GM12878 (cell line): ENCODE measurements at regions not wholly inside any gene's neighbourhood (a gene's known extent, or its start where the extent isn't known, plus 50 kb on each side); places are given as distances from the start of the nearest gene placed in this dataset.

Experiments
- EP300 ChIP-seq, 2 experiments: fragments of 150-350 bp in 1 of 2; IDR thresholded peaks; 2 replicates each; pipeline ENCODE4 v1.6.1; 2011 to 2012; ENCODE audit warnings: low read depth in 2 of 2, low read length in 2 of 2, borderline replicate concordance in 1 of 2, improper control_type of control experiment in 1 of 2, inconsistent platforms in 1 of 2; ENCODE audit not compliant: control insufficient read depth in 1 of 2
- IRF4 ChIP-seq: IDR thresholded peaks from 2 replicates; pipeline ENCODE4 v1.6.1; 2011; ENCODE audit warnings: low read depth, low read length
- POLR2A ChIP-seq: IDR thresholded peaks from 2 replicates; pipeline ENCODE4 v1.6.1; 2011; ENCODE audit warnings: low read depth, mild to moderate bottlenecking, low read length
- POLR2AphosphoS5 ChIP-seq: IDR thresholded peaks from 2 replicates; pipeline ENCODE4 v1.6.1; 2011; ENCODE audit warnings: mild to moderate bottlenecking, low read length, inconsistent platforms
- SMC3 ChIP-seq: IDR thresholded peaks from 2 replicates; pipeline ENCODE4 v1.6.1; 2011; ENCODE audit warnings: low read length, improper control_type of control experiment, borderline replicate concordance
- SP1 ChIP-seq: IDR thresholded peaks from one replicate; pipeline ENCODE4 v1.6.1; 2011; ENCODE audit warnings: low read depth, low read length
- TF ChIP-seq, protein P1 (sequence below): IDR thresholded peaks from 2 replicates; pipeline ENCODE4 v1.6.1; 2012; ENCODE audit warnings: low read depth, low read length, improper control_type of control experiment
- TF ChIP-seq, protein P2 (sequence below): IDR thresholded peaks from 2 replicates; pipeline ENCODE4 v1.6.1; 2012; ENCODE audit warnings: mild to moderate bottlenecking, low read depth, low read length
- TF ChIP-seq, protein P3 (sequence below), 3 experiments: IDR thresholded peaks in 2 of 3; conservative IDR thresholded peaks in 1 of 3; 2 replicates each; pipeline ENCODE4 v1.5.1; 2011; ENCODE audit warnings: low read depth in 3 of 3, low read length in 3 of 3, mild to moderate bottlenecking in 3 of 3, control low read depth in 2 of 3, moderate library complexity in 2 of 3, inconsistent platforms in 1 of 3, mixed read lengths in 1 of 3; ENCODE audit not compliant: control insufficient read depth in 2 of 3, insufficient read depth in 1 of 3; ENCODE audit errors: extremely low read depth in 1 of 3
- TF ChIP-seq, protein P4 (sequence below): fragments of 450-650 bp; IDR thresholded peaks from 2 replicates; pipeline ENCODE4 v1.6.1; 2017; ENCODE audit warnings: low read depth, mild to moderate bottlenecking, moderate library complexity
- TF ChIP-seq, protein P5 (sequence below): IDR thresholded peaks from 2 replicates; pipeline ENCODE4 v1.6.1; 2011; ENCODE audit warnings: borderline replicate concordance, low read depth, mild to moderate bottlenecking, moderate library complexity, low read length; ENCODE audit not compliant: insufficient read depth, poor library complexity, severe bottlenecking
- TF ChIP-seq, protein P6 (sequence below): fragments of 450-650 bp; formaldehyde crosslinking; IDR thresholded peaks from 2 replicates; pipeline ENCODE4 v1.4.0; 2022; ENCODE audit warnings: mild to moderate bottlenecking, moderate library complexity

DNA sequence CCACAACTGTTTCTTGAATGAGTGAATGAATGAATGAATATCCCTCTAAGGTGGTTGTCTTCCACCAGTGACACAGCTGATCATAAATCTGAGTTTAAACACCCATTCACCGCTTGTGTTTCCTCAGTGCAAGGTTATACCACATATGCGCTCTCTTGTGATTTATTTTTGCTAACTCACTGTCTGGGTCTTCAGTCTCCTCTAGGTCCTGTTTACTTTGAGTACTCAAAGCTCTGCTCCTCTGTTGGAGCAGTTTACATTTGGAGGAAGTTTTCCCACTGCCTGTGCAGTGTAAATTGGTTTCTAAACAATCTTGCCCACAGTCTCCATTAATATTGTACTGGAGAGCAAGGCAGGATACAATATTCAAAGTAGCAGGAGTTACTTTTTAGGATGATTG, 212.6 kb upstream of the JADE1 start:
- no peak for TF ChIP-seq EP300 (IDR thresholded peaks at IDR 0.05; ENCODE audit: borderline replicate concordance in 1 of 2, control insufficient read depth in 1 of 2, low read depth in 2 of 2, low read length in 2 of 2)
- TF ChIP-seq, protein P1, sequence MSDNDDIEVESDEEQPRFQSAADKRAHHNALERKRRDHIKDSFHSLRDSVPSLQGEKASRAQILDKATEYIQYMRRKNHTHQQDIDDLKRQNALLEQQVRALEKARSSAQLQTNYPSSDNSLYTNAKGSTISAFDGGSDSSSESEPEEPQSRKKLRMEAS: no peak
- no peak for TF ChIP-seq POLR2A
- TF ChIP-seq, protein P2, sequence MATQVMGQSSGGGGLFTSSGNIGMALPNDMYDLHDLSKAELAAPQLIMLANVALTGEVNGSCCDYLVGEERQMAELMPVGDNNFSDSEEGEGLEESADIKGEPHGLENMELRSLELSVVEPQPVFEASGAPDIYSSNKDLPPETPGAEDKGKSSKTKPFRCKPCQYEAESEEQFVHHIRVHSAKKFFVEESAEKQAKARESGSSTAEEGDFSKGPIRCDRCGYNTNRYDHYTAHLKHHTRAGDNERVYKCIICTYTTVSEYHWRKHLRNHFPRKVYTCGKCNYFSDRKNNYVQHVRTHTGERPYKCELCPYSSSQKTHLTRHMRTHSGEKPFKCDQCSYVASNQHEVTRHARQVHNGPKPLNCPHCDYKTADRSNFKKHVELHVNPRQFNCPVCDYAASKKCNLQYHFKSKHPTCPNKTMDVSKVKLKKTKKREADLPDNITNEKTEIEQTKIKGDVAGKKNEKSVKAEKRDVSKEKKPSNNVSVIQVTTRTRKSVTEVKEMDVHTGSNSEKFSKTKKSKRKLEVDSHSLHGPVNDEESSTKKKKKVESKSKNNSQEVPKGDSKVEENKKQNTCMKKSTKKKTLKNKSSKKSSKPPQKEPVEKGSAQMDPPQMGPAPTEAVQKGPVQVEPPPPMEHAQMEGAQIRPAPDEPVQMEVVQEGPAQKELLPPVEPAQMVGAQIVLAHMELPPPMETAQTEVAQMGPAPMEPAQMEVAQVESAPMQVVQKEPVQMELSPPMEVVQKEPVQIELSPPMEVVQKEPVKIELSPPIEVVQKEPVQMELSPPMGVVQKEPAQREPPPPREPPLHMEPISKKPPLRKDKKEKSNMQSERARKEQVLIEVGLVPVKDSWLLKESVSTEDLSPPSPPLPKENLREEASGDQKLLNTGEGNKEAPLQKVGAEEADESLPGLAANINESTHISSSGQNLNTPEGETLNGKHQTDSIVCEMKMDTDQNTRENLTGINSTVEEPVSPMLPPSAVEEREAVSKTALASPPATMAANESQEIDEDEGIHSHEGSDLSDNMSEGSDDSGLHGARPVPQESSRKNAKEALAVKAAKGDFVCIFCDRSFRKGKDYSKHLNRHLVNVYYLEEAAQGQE: no peak
- TF ChIP-seq, protein P3, sequence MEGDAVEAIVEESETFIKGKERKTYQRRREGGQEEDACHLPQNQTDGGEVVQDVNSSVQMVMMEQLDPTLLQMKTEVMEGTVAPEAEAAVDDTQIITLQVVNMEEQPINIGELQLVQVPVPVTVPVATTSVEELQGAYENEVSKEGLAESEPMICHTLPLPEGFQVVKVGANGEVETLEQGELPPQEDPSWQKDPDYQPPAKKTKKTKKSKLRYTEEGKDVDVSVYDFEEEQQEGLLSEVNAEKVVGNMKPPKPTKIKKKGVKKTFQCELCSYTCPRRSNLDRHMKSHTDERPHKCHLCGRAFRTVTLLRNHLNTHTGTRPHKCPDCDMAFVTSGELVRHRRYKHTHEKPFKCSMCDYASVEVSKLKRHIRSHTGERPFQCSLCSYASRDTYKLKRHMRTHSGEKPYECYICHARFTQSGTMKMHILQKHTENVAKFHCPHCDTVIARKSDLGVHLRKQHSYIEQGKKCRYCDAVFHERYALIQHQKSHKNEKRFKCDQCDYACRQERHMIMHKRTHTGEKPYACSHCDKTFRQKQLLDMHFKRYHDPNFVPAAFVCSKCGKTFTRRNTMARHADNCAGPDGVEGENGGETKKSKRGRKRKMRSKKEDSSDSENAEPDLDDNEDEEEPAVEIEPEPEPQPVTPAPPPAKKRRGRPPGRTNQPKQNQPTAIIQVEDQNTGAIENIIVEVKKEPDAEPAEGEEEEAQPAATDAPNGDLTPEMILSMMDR (IDR thresholded peaks at IDR 0.05 in 2 of 3, conservative IDR thresholded peaks at IDR 0.05 in 1 of 3; ENCODE audit: control insufficient read depth in 2 of 3, extremely low read depth in 1 of 3, insufficient read depth in 1 of 3, low read depth in 3 of 3, low read length in 3 of 3): no peak
- no peak for TF ChIP-seq SP1
- no peak for TF ChIP-seq POLR2AphosphoS5
- TF ChIP-seq IRF4: no peak
- TF ChIP-seq SMC3: no peak
- TF ChIP-seq, protein P4, sequence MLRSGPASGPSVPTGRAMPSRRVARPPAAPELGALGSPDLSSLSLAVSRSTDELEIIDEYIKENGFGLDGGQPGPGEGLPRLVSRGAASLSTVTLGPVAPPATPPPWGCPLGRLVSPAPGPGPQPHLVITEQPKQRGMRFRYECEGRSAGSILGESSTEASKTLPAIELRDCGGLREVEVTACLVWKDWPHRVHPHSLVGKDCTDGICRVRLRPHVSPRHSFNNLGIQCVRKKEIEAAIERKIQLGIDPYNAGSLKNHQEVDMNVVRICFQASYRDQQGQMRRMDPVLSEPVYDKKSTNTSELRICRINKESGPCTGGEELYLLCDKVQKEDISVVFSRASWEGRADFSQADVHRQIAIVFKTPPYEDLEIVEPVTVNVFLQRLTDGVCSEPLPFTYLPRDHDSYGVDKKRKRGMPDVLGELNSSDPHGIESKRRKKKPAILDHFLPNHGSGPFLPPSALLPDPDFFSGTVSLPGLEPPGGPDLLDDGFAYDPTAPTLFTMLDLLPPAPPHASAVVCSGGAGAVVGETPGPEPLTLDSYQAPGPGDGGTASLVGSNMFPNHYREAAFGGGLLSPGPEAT: no peak
- TF ChIP-seq, protein P5, sequence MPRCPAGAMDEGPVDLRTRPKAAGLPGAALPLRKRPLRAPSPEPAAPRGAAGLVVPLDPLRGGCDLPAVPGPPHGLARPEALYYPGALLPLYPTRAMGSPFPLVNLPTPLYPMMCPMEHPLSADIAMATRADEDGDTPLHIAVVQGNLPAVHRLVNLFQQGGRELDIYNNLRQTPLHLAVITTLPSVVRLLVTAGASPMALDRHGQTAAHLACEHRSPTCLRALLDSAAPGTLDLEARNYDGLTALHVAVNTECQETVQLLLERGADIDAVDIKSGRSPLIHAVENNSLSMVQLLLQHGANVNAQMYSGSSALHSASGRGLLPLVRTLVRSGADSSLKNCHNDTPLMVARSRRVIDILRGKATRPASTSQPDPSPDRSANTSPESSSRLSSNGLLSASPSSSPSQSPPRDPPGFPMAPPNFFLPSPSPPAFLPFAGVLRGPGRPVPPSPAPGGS: no peak
- TF ChIP-seq, protein P6, sequence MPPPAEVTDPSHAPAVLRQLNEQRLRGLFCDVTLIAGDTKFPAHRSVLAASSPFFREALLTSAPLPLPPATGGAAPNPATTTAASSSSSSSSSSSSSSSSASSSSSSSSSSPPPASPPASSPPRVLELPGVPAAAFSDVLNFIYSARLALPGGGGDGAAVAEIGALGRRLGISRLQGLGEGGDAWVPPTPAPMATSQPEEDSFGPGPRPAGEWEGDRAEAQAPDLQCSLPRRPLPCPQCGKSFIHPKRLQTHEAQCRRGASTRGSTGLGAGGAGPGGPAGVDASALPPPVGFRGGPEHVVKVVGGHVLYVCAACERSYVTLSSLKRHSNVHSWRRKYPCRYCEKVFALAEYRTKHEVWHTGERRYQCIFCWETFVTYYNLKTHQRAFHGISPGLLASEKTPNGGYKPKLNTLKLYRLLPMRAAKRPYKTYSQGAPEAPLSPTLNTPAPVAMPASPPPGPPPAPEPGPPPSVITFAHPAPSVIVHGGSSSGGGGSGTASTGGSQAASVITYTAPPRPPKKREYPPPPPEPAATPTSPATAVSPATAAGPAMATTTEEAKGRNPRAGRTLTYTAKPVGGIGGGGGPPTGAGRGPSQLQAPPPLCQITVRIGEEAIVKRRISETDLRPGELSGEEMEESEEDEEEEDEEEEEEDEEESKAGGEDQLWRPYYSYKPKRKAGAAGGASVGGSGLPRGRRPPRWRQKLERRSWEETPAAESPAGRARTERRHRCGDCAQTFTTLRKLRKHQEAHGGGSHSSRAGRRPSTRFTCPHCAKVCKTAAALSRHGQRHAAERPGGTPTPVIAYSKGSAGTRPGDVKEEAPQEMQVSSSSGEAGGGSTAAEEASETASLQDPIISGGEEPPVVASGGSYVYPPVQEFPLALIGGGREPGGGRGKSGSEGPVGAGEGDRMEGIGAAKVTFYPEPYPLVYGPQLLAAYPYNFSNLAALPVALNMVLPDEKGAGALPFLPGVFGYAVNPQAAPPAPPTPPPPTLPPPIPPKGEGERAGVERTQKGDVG (CRISPR knock-in tag): no peak
